Activated CD4-positive, alpha-beta T cell treated with anti-CD3 and anti-CD28 coated beads for 24 hours (primary cell): ENCODE measurements at regions not wholly inside any gene's neighbourhood (a gene's known extent, or its start where the extent isn't known, plus 50 kb on each side); places are given as distances from the start of the nearest gene placed in this dataset.
"Not testable (repeated sequence)": the region's sequence is repeated elsewhere in the genome, so short reads cannot be mapped to it uniquely, and the experiment has no call there.

ENCODE experiments used
- DNase-seq, 2 donors: peaks; one replicate each; pipeline ENCODE4 v3.0.0-alpha.2; 2020; ENCODE audit warnings: low read depth in 2 of 2

DNA sequence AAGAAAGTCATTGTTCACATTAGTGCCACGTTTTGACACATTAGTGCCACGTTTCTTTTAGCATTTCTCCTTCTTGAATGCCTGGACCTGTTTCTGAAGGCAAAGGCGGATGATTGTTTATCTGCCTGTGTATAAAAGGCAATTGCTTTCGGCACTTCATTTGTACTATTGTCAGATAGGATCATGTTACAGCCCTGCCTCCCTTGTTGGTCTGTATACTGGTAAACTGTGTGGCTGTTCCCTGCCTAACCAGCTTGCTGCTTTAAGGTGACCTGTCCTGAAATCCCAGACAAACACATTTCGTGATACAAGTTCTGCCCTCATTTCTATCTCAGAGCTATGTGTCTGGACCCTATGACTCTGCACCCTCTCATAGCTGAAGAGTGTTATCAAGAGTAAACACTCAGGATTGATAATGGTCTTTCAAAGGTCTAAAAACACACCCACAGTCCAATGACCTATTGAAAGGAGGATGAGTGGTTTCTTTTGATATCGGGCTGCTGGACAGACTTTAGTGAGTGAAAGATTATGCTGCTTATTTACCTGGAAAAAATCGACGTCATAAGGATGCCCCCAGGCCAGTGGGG is 276.3 kb upstream of the MCTP2 start:
- no peak for DNase-seq

DNA sequence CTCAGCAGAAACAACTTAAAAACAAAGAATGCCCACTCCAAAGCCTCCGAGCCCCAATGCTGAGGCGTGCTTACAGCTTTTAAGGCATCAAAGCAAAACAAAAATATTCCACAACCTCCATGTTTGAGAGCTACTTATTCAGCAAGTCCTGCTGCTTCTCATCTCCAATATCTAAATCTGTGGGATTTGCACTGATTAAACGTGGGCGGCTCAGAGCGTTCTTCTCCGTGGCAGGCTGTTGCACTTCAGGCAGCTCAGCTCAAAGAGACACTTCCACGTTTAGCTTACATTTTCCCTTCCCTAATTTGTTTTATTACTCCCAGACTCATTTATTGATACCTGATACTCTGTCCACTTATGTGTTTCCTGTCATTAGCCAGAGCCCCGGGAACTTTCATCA is 282.6 kb upstream of the MCTP2 start:
- no peak for DNase-seq

DNA sequence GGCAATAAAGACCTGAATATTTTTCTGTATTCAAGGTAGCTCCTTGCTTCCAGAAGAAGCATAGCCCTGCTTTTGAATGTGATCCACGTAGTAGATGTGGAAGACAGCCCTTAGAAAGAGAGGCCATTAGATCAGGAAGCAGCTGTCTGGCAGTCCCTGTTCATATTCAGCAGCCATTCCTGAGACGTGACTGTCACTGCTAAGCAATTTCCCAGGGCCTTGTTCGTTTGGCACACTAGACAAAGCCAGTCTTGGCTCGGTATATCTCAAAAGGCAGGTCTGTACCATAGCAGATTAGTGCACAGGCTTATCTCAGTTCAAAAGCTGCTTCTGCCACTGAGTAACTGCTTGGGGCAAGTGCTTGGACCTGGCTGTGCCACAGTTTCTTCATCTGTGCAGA is 287.8 kb upstream of the MCTP2 start:
- DNase-seq: no peak

DNA sequence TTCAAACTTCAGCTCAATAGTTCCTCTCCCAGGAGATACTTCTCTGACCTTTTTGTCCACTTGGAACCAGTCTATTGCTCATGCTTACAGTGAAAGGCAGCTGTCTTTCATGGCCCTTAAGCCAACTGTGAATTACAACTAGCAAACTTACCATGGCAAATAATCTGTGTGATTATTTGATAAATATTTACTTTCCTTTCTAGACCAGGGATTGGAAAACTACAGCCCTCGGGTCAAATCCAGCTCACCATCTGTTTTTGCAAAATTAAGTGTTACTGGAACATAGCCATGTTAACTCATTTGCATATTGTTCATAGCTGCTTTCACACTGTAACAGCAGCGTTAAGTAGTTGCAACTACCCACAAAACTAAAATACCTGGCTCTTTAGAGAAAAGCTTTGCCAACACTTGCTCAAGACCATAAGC is 289.1 kb upstream of the MCTP2 start:
- no peak for DNase-seq

DNA sequence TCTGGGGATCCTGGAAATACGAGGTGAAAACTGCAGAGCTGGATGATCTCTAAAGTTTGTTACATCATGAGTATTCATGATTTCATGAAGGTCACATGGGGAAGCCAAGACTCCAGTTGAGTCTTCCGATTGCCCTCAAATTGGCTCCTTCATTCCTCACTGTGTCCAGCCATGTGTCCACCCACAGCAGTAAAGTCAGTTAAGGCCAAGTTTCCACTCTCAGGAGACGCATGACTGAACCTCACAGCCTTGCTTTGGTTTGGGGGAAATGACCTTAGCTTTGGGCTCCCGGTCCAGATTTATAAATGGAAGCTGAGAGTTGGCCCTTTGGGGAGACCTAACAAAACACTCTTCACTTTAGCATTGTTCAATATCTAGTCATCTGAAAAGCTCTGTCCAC is 289.7 kb upstream of the MCTP2 start:
- DNase-seq: no peak

DNA sequence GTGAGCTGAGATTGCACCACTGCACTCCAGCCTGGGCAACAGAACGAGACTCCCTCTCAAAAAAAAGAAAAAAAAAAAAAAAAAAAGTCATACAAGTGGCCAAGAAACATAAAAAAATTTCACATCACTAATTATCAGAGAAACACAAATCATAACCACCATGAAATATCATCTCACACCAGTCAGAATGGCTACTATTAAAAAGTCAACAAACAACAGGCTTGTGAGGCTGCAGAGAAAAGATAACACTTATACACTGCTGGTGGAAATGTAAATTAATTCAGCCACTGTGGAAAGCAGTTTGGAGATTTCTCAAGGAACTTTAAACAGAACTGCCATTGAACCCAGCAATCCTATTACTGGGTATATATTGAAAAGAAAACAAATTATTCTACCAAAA is 291.1 kb upstream of the MCTP2 start:
- no peak for DNase-seq

DNA sequence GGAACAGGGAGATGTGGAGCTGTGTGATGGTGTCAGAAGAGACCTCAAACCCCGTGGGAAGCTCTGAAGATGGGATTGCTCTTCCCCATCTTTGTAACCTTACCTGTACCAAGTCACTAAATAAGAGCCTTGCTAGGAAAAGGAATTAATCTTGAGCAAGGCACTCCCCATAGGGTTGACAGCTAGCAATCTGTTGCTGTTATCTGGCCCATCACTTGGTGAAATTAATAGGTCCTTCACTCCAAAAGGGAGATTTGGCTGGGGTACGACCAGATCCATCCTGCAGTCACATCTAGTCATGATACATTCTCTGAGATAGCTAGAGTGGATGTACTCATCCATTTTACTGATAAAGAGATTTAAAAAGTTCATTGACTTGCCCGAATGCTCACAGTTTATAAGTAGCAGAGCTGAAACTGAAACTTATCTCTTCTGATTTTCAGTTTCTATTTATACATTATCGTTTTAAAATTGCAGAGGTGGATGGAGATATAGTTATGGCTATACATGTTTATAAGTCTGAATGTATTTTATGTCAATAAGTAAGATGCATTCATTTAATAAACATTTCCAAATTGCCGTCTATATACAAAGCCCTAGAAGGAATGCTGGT is 299.1 kb upstream of the MCTP2 start:
- DNase-seq: no peak

DNA sequence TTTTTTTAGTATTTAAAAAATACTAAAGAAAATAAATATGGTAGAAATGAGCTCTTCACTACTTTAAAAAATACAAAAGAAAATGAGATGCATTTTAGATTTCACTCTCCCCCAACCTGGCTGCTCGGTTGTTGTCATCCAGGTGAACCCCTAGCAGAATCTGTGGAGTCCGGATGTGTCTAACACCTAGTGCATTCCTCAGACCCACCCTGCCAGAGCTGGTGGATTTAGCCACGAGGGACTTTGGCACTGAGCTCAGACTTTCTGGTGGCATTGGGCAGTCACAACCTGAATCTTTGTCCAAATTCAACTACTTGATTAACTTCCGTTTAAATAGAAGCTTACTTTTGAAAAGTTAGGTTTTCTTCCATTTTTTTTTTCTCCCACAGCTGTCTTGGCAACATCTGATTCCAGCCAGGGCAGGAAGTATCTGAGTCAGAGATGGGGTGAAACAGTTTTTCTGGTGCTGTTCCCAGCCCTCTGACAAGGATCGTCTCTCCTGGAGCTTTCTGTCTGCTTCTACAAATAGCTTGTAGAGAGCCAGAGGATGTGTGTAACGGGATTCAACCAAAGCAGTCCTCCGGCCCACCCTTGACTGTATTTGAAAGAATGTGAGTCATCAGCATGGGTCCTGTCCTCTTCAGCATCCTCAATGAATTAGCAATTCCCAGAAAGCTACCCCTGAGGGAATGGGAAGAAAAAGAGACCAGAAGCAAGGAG is 301.8 kb upstream of the MCTP2 start:
- DNase-seq: no peak

DNA sequence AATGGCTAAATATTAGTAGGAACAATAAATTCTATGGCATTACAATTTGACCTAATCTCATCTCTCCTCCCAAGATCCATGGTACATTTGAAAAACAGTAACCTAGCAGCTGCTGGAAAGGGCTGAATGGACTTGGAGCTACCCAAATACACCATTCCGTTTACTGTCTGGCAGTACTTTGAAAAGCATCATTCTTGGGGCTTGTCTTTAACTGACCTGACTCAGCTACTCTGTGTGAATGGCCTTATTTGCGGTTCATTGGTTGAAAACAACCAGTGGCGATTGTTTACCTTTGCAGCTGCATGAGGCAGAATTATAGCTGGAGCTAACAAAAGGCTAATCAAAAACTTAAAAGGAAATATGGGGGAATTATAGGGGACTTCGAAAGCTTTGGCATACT is 311.2 kb upstream of the MCTP2 start:
- DNase-seq: no peak

DNA sequence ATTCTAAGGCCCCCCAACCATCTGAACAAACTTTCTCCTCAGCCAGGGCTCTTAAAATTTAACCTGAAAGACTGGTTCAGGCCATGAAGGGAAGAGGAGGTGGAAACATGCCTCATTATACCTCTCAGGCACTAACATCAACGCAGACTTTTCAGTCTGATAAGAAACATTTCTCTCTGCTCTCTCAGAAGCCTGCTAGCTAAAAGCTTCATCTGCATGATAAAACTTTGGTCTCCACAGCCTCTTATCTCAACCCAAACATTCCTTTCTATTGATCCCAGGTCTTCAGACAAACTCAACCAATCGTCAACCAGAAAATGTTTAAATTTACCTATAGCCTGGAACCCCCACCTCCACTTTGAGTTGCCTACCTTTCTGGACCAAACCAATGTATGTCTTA is 312.6 kb upstream of the MCTP2 start:
- DNase-seq: not testable (repeated sequence)

DNA sequence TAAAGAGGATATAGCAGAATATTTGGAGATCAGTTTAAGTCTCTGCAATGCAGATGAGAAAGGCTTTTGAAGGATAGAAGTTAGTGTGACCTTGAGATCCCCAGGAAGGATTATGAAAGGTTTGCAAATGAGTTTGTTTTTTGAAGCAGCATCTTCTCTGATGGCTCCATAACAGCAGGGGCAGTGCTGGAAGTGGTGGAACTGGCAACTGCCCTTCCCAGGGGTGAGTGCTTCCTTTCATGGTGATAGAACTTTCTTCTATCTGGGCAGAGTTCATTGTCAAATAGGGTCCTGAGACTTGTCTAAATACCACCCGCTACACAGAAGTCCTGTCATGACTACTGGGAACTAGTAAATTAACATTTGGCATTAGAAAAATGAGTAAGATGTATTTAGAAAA is 314.2 kb upstream of the MCTP2 start:
- no peak for DNase-seq

DNA sequence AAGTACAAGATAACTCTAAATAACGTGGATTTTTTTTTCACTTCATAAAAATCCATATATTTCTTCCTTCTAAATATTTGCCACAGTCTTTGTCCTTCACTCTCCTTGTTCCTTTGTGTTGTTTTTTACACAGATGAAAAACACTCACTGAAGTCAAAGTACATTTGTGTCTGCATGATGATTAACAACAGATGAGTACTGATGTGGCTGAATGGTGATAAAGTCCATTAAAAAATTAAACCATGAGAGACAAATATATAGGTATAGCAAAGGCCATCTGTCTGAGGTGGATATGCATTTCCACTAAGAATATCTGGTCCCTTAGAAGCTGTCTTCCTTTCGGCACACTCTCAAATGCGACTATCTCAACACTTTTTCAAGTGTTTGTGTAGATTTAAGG is 317.5 kb upstream of the MCTP2 start:
- no peak for DNase-seq

DNA sequence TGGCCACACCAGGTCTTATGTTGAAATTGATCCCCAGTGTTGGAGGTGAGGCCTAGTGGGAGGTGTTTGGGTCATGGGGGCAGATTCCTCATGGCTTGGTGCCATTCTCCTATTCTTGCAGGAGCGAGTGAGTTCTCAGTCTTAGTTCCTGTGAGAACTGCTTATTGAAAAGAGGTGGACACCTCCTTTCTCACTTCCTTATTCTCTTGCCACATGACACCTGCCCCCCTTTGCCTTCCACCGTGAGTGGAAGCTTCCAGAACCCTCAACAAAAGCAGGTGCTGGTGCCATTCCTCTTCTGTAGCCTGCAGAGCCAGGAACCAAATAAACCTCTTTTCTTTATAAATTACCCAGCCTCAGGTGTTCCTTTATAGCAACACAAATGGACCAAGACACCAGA is 318.1 kb upstream of the MCTP2 start:
- no peak for DNase-seq

DNA sequence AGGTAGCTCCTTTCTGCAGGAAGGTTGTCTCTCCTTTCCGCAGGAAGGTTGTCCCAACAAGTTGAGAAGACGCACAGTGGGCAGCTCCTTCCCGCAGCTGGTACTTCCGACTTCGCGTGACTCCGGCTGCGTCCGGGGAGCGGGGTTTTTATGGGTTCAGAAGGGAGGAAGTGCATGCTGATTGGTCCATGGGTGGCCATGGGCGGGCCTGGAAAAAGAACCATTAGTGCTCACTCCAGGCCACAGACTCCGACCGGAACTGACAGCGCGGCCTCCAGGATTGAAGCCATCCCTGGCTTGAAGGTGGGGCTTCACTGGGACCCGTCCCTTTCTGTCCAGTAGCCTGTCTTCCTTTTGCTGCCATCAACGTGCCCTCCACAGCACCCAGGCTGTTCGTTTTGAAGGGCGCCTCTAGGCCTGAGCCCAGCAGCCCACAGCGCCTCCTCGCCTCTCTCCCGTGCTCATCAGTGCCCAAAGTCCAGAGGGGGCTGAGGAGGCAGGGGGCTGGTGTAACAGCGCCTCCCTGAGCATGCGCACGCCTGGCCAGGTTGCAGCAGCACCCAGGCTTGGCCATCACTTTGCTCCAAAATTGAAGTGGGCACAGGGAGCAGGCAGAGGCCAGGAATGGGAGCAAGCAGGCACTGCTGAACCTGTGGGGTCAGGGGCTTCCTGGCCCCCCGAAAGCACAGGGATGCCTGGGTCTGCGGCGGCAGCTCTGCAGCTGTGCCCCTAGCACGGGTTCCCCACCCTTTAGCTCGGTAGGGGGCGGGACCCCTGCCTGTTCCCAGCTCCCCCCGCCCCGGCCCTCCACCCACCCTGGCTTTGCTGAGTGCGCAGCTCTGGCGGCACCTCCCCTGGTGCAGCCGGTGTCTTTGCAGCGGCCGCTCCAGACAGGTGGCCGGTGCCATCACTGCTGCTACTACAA is 330.6 kb upstream of the MCTP2 start:
- no peak for DNase-seq

DNA sequence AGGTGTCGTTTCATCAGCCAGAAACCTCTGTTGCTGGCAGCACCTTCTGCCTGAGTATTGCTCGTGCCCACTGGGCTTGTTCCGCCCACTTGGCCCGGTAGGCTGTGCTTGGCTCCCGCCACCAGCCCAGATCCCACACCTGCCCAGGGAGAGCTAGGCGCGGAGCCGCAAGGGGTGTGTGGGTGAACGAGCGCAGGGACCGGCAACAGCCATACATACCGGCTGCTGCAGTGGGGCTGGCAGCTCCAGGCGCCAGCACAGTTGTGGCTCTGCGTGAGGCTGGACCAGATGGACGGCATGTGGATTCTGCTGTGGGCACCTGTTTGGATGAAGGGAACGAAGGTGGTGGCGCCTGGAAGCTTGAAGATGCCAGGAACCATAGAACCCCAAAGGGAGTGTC is 331.5 kb upstream of the MCTP2 start:
- no peak for DNase-seq

DNA sequence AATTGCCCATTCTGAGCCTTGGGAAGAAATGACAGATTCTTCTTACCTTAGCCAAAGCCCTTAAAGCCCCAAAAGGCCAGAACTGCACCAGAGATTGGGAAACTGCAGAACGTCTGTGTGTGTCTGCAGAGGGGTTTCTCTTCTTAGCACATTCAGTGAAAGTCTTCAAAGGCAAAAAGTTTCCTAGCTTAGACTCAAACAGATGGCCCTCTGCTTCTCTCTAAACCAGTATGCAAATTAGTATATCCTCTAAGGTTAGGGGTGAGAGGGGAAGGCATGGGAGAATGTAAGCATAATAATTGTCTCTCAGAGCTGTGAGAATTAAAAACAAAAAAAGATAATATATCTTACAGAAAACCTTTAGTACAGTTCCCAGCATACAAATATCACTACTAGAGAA is 334.0 kb upstream of the MCTP2 start:
- no peak for DNase-seq

DNA sequence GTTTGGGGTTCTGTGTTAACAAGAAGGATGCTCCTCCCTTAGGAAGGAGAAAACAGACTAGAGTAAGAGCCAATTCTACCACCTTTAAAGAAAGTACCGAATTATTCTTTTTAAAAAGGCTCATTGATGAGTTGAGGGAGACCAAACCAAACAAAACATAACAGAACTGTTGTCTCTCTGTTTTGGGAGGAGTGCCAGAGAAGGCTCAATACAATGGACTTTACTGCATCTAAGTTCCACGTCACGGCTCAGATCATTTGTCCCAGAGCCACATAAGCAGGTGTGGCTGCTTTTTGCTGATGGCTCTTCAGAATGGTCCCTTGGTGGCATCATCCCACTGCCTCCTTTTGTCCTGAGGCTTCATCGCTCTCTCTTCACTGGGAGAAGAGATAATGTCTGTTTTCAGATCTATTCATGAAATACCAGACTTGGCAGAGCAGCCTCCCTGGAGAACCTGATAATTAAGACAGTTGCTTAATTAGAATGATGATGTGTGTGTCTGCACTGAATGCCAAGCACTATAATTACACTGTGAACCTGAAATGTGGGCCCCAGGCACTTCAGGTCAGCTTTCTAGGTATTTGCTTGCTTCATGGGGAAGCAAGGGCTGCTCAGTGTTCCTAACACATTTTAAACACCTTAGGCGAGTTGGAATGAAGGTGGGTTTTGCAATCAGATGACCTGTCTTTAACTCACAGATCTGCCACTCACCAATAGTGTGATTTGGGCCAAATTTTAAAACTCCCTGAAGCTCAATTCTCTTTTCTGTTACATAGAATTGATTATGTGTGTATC is 335.2 kb upstream of the MCTP2 start:
- no peak for DNase-seq

DNA sequence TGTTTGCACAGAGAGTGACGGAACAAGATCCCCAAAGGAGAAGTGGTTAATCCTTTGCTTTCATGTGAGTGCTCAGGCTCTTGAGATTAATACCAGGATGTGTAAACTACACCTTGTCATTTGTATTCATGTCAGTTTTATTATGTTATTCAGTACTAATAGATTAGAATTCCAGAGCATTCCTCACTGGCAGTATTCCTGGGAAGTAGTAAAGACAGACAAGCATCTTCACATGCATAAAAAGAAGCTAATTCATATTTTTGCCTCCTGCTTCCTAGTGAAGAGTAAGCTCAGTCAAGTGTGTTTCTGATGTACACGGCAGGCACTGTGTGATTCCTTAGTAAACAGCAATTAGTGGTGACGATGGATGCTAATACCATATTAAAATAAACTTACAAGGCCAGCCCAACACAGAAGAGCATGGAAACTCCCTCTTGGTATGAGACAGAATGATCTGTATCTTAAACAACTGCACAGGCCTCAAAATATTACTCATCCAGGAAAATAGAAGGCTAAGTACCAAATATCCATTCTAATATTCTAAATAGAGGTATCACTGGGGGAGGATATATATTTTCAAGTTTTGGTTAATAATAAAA is 336.8 kb upstream of the MCTP2 start:
- no peak for DNase-seq

DNA sequence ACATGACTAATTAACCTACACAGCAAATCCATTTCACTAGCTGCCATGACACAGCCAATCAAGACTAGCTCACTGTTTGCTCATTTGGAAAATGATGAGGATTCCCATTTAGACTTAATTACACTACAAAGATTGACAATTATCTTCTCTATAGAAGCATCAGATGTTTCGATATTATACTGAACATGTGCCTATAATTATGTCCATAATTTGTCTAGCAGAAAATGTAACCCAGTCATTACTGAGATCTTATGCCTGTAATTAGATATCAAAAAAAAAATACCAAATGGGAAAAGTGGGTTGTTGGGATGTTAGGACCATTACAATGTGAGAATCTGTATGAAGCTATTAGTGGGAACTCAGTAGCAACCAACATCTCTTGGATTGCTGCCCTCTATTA is 344.2 kb upstream of the MCTP2 start:
- no peak for DNase-seq

DNA sequence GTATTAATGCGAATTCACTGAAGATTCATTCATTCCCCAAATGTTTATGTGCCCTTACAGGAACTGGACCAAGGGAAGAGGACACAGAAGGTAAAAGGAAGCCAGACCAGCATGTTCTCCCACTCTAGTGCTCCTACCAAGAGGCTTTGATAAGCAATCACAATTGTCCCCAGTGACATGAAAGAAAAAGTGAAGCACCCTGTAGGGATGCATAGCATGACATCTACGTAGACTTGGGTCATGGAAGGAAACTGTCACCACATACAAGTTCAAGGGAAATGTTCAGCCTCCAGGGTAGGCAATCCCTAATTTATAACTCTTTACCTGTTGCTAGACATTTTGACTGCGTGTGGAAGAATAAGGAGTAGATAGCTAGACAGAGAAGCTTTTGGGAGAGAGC is 348.6 kb upstream of the MCTP2 start:
- DNase-seq: no peak

DNA sequence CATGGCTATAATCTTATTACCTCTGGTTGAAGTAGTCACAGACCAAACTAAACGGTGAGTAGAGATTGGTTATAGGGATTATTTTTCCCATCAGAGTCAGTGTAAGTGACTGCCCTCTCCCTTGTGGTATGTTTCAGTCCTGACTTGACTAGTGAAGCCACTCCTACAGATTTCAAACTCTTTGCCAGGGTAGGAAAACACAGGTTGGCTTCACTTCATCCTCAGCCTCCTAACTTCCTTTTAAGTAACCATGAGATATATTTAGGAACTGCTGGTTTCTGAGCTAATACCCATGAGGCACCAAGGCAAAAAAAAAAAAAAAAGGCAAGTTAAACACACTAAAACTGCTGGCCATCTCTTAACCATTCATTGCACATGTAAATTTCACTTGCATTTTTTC is 349.2 kb upstream of the MCTP2 start:
- no peak for DNase-seq
